ENCODE measurements at regions not wholly inside any gene's neighbourhood (a gene's known extent, or its start where the extent isn't known, plus 50 kb on each side); places are given as distances from the start of the nearest gene placed in this dataset.
"Not testable (repeated sequence)": the region's sequence is repeated elsewhere in the genome, so short reads cannot be mapped to it uniquely, and the experiment has no call there.

DNA sequence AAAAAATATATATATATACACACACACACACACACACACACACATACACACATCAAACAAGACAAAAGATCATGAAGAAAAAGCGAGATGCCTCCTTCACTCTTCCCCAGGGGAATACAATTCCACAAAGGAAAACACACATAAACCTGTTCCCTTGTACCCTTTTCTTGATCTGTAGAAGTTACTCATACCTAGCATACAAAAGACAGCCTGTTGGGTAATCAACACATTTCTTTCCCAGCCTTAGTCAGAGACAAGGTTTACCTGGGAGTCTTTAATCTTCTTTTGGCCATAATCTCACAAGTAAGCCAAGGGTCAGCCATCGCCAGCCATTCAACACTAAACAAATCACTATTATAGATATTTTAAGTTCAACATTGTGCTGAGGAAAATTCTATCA, 407.0 kb downstream of the SUCLG1 start:
- DNase-seq (ENCODE audit: low spot score), result no peak

DNA sequence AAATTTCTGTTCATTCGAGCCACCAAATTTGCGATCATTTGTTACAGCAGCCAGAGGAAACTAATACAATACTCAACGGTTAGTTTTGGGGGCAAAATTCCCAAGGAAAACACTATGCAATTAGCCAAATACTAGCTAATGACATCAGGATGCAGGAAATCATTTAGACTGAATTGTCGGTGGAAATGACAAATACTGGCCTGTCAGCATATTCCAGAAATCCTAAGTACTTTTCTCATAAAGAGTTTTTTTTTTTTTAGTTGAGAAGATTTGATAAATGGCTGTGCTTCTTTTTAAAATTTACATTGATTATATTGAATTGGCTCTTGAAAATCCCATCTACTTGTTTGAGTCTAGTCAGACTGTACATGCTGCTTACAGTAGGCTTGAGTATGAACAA, 410.1 kb downstream of the SUCLG1 start:
- no peak for DNase-seq (ENCODE audit: low spot score)

GRCh38 chr2:84041506-84041905, 417.6 kb downstream of the SUCLG1 start:
- DNase-seq (ENCODE audit: low spot score), result no peak

- DNase-seq (ENCODE audit: low spot score), result no peak
These were observed 418.8 kb downstream of the SUCLG1 start for GRCh38 chr2:84040281-84040680.

GRCh38 chr2:84038866-84039265, 420.2 kb downstream of the SUCLG1 start:
- DNase-seq (ENCODE audit: low spot score), result peak; percentile 56

DNA sequence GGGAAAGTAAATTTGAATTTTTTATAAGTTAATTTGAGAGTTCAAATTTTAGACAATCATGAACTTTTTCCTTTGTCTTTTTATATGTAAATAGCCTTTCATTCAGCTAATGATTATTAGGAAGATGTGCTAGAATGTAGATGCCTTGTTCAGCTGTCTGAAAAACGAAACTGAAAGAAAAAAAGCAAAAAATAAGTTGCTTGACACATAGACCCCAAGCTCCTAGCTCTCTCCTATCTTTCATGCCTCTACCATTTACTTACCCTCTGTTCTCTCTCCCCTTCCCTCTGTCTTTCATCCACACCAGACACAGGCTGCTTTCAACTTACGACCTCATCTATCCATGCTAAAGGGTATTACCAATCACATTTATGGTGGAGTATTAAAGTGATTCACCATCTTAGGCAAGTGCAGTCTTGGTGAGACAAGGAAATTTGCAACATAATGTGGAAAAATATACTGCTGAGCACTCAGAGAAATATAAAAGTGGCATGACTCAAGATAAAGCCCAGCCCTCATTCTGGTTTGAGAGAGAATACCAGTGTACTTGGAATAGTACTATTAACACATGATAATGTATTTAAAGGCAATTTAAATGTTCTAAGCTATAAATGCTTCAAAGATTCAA, 425.6 kb downstream of the SUCLG1 start:
- DNase-seq (ENCODE audit: low spot score), result no peak

- DNase-seq (ENCODE audit: low spot score), result no peak
These were observed 427.6 kb downstream of the SUCLG1 start for GRCh38 chr2:84031312-84032050.

- DNase-seq (ENCODE audit: low spot score), result no peak
These were observed 429.0 kb downstream of the SUCLG1 start for GRCh38 chr2:84029903-84030575.

GRCh38 chr2:84026818-84027217, 432.3 kb downstream of the SUCLG1 start:
- DNase-seq (ENCODE audit: low spot score), result no peak

GRCh38 chr2:84022810-84023431, 436.2 kb downstream of the SUCLG1 start:
- DNase-seq (ENCODE audit: low spot score), result peak; percentile 37

GRCh38 chr2:84017010-84017409, 442.1 kb downstream of the SUCLG1 start:
- DNase-seq (ENCODE audit: low spot score), result no peak

- no peak for DNase-seq (ENCODE audit: low spot score)
These were observed 442.9 kb downstream of the SUCLG1 start for GRCh38 chr2:84016183-84016582.

DNA sequence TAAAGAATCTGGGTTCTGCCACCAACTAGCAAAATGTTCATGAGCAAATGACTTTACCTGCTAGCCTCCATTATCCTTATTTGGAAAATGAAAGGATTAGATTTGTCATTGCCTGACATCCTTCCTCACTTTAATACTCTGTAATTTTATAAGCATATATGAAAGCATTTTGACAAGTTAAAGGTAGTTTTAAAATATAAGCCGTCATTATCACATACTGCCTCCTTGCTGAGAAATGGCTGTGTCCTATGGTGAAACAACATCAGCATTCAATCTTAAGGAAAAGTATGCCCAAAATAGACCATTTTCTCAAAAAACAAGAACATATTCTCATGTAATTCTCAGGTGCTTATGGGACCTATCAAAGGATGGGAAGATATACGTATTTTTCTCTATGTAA, 461.2 kb downstream of the SUCLG1 start:
- DNase-seq (ENCODE audit: low spot score), result no peak

DNA sequence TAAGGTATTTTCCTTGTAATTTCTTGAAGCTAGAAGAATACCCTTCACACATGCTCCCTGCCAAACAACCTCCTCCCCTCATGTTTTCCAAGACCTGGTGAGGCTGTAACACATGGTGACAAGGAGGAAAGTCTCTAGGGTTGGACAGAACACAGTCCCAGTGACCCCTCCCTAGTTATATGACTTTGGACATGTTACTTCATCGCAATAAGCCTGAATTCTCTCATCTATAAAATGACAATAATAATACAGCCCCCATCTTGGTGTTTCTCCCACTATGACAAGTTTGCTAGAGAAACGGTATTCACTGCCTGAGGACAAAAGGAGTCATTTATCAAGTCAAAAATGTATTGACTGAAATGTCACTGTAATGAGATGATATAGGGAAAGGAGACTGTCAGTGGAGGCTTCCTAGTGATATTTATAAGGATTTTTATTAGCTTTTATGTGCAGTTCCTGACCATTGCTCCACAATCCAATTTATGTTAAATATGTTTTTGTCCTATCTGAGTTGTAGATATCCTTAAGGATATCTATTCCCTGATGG, 464.4 kb downstream of the SUCLG1 start:
- DNase-seq (ENCODE audit: low spot score), result no peak

DNA sequence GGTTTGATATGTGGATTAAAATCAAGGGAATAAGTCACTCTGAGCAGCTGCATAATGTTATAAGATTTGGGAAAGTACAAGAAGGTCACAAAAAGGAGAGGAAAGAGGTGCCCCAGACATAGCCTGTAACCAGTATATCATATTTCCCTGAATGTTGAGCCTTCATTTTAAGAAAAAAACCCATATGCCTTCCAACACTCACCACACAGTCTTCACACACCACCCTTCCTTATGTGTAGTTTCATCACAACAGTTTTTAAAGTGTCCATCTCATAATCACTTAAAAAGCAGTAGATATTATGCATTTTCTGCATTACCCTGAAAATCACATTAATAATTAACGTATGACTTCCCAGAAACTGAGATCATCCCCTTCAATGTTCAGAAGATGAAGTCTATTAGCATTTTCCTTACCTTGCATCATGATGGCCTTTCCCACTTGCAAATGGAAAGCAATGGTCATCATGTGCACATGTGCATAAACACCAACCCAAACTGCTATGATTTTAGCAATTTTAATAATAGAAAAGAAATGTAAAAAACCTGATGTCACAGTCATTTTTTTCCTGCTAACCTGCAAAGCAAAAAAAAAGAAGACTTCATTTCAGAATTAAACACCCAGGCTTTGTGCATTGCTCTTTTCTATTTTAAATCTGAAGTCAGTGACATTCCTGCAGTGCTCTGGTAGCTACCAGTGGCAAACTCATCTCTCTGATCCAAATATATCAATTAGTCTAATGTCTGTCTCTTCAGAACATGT, 465.0 kb downstream of the SUCLG1 start:
- no peak for DNase-seq (ENCODE audit: low spot score)

GRCh38 chr2:83991992-83992391, 467.1 kb downstream of the SUCLG1 start:
- DNase-seq (ENCODE audit: low spot score), result no peak

DNA sequence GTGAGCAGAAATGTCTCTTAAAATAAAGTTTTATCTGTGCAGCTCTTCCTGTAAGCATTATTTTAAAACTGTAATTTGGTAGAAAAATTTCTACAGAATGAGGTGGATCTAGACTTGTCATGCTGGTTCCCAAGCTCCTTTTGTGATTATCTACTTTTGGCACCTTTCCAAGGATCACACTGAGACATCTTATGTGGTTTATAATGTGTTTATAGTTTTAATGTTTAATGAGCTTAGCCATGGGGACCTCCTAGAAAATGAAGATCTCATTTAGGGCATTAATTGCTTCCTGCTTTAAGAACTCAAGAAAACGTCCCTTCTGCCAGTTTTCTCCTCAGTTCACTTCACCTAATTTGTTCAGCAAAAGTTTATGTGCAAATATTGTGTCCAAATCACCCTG, 468.4 kb downstream of the SUCLG1 start:
- DNase-seq (ENCODE audit: low spot score), result peak; percentile 36

GRCh38 chr2:83976628-83977027, 482.5 kb downstream of the SUCLG1 start:
- not testable (repeated sequence) for DNase-seq (ENCODE audit: low spot score)

DNA sequence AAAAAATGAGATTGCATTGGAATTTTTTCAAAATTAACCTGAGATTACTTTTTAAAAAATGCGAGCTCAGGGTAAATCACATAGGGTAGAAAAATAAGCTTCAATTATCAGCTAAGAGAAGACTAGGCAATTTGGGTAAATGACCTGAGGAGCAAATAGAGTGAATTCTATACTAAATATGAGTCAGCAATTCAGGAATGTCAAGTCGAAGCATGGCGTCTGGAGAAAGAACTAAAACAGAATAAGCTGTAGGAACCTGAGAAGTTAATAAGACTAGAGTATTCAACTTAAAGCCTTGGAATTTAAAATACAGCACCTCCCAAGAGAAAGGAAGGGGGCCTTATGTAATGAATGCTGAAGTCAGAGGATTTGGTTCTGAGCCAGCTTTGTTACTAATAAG, 487.0 kb downstream of the SUCLG1 start:
- DNase-seq (ENCODE audit: low spot score), result no peak

- DNase-seq (ENCODE audit: low spot score), result no peak
These were observed 487.5 kb downstream of the SUCLG1 start for GRCh38 chr2:83971547-83971946.

- DNase-seq (ENCODE audit: low spot score), result no peak
These were observed 488.7 kb downstream of the SUCLG1 start for GRCh38 chr2:83970217-83970929.
